ENCODE measurements at regions not wholly inside any gene's neighbourhood (a gene's known extent, or its start where the extent isn't known, plus 50 kb on each side); places are given as distances from the start of the nearest gene placed in this dataset.
A peak's percentile ranks its signal among the peaks of the same experiment; 100 is the strongest.

DNA sequence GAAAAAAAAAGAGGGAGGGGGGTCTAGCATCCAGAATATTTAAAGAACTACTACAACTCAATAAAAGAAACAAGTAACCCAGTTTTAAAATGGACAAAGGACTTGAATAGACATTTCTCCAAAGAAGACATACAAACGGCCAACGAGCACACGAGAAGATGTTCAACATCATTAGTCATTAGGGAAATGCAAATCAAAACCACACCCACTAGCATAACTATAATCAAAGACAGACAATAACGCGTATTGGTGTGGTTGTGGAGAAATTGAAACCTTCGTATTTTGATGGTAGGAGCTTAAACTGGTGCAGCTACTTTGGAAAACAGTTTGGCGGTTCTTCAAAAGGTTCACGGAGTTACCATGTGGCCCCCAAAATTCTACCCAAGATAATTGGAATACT lies 64.3 kb upstream of the CAB39 start:
- Mint-ChIP-seq H3K9me3 (no peaks in the 10 kb centered on the region), H3K27ac (no peak overlapping the region), H3K4me3 (no peak overlapping the region), H3K27me3 (no peaks in the 10 kb centered on the region), H3K4me1 (ENCODE audit: low read depth) (peaks cover 38% of the 10 kb centered on the region), H3K36me3 (ENCODE audit: low read depth) (no peaks in the 10 kb centered on the region)
- no peak for DNase-seq
- intact Hi-C loops (cut with micrococcal nuclease), result no loop called here
- ATAC-seq, result no peak
- ChIA-PET POLR2A (interaction anchor here (0.7 to 1.3 kb wide), 3 partner anchors 13 to 146 kb away, joined by 3 to 5 read pairs (median 3); no protein-coding TSS in a partner anchor), CTCF (interaction anchor here (0.9 to 1.3 kb wide), 2 partner anchors 34 to 74 kb away, joined by 3 to 4 read pairs; no protein-coding TSS in a partner anchor)
- no peak for TF ChIP-seq CTCF (IDR thresholded peaks at IDR 0.05)

DNA sequence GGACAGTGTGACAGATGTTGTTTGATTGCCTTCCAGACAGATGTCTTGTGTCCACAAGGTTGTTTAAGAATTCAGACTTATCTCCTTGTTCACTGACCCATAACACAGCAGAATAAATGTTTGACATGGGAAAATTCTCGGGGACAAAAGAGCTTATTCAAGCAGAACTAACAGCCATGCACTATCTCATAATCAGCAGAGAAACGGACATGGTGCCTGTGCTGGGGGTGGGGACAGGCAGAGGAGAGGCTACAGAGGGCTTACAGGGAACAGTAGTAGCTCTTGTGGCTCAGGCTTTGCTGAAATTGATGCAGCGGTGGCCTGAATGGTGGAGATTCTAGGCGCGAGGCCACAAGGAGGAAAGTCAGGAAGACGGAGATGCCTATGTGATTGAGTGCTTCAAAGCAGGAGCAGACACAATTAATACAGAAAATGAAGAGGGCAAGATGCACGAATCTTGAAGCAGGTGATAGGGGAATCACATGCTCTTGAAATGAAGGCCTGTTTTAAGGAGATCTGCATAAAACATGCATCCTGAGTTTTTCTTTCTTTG lies 62.0 kb upstream of the CAB39 start:
- ChIA-PET POLR2A (no interaction called here), CTCF (interaction anchor here (2.3 kb wide), 1 partner anchor 8 kb away, joined by 15 read pairs; no protein-coding TSS in a partner anchor)
- H3K36me3 Mint-ChIP-seq (ENCODE audit: low read depth), result no peaks in the 10 kb centered on the region
- ATAC-seq (no peak), DNase-seq (no peak)
- peaks cover 42% of the 10 kb centered on the region for H3K4me1 Mint-ChIP-seq (ENCODE audit: low read depth)
- H3K27ac Mint-ChIP-seq, result no peak overlapping the region
- intact Hi-C loops (cut with micrococcal nuclease), result no loop called here
- no peaks in the 10 kb centered on the region for H3K9me3 Mint-ChIP-seq
- no peak for TF ChIP-seq CTCF (IDR thresholded peaks at IDR 0.05)
- H3K4me3 Mint-ChIP-seq, result no peak overlapping the region
- no peaks in the 10 kb centered on the region for H3K27me3 Mint-ChIP-seq

- TF ChIP-seq CTCF (IDR thresholded peaks at IDR 0.05), result no peak
- intact Hi-C loops (cut with micrococcal nuclease), result no loop called here
- POLR2A ChIA-PET, result interaction anchor here (1.5 to 1.6 kb wide), 2 partner anchors 10 to 16 kb away, joined by 3 to 7 read pairs; no protein-coding TSS in a partner anchor
- H3K36me3 Mint-ChIP-seq (ENCODE audit: low read depth), result no peaks in the 10 kb centered on the region
- H3K27me3 Mint-ChIP-seq, result no peaks in the 10 kb centered on the region
- peak; percentile 58 for DNase-seq
- CTCF ChIA-PET, result no interaction called here
- H3K9me3 Mint-ChIP-seq, result no peaks in the 10 kb centered on the region
- peaks cover 69% of the 10 kb centered on the region for H3K4me1 Mint-ChIP-seq (ENCODE audit: low read depth)
- H3K4me3 Mint-ChIP-seq, result peak overlapping the region; percentile 31
- no peak for ATAC-seq
- peak overlapping the region; percentile 81 for H3K27ac Mint-ChIP-seq
Observed at GRCh38 chr2:230654057-230654456, 58.6 kb upstream of the CAB39 start.

DNA sequence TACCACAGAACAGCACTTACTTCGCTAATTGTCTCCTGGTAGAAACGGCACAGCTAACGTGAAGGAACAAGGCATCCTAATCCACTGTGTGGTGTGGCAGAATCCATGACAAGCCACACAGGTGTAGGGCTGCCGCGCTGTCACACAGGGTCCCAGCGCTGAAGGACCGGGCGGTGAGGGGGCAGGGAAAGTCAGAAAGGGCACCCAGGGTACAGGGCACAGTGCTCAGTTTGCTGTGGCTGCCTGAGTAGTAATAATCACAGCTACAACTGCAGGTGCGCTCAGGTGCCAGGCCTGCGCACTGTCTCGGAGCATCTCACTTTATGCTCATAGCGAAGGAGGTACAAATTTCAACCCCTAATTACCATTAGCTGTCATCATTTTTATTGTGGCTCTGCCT lies 55.2 kb upstream of the CAB39 start:
- H3K36me3 Mint-ChIP-seq (ENCODE audit: low read depth), result no peaks in the 10 kb centered on the region
- ChIA-PET POLR2A (interaction anchor here (1.3 to 4.9 kb wide), 5 partner anchors 8 to 141 kb away, joined by 6 to 54 read pairs (median 9); partner anchors contain the start of gene CAB39), CTCF (interaction anchor here (1.0 to 3.3 kb wide), 4 partner anchors 8 to 57 kb away, joined by 4 to 15 read pairs (median 6); no protein-coding TSS in a partner anchor)
- peak overlapping the region; percentile 71 for H3K4me3 Mint-ChIP-seq
- peaks cover 88% of the 10 kb centered on the region for H3K4me1 Mint-ChIP-seq (ENCODE audit: low read depth)
- H3K9me3 Mint-ChIP-seq, result no peaks in the 10 kb centered on the region
- no peaks in the 10 kb centered on the region for H3K27me3 Mint-ChIP-seq
- DNase-seq (no peak), ATAC-seq (no peak)
- peak overlapping the region; percentile 97 for H3K27ac Mint-ChIP-seq
- no peak for TF ChIP-seq CTCF (IDR thresholded peaks at IDR 0.05)
- intact Hi-C loops (cut with micrococcal nuclease), result no loop called here

GRCh38 chr2:230657906-230658305 lies 54.7 kb upstream of the CAB39 start:
- peak overlapping the region; percentile 71 for H3K4me3 Mint-ChIP-seq
- H3K36me3 Mint-ChIP-seq (ENCODE audit: low read depth), result peaks cover under 1% of the 10 kb centered on the region
- no peak for DNase-seq
- POLR2A ChIA-PET, result interaction anchor here (0.6 to 4.9 kb wide), 8 partner anchors 8 to 141 kb away, joined by 3 to 54 read pairs (median 6); partner anchors contain the start of gene CAB39
- ATAC-seq, result no peak
- H3K27ac Mint-ChIP-seq, result peak overlapping the region; percentile 97
- no peak for TF ChIP-seq CTCF (IDR thresholded peaks at IDR 0.05)
- intact Hi-C loops (cut with micrococcal nuclease), result no loop called here
- H3K27me3 Mint-ChIP-seq, result no peaks in the 10 kb centered on the region
- CTCF ChIA-PET, result interaction anchor here (0.8 to 3.3 kb wide), 5 partner anchors 8 to 141 kb away, joined by 3 to 15 read pairs (median 4); no protein-coding TSS in a partner anchor
- H3K4me1 Mint-ChIP-seq (ENCODE audit: low read depth), result peaks cover 90% of the 10 kb centered on the region
- no peaks in the 10 kb centered on the region for H3K9me3 Mint-ChIP-seq

All from activated CD8-positive, alpha-beta T cell treated with anti-CD3 and anti-CD28 coated beads for 36 hours (primary cell).